Superior temporal gyrus (tissue), 1 donor: ENCODE measurements at regions not wholly inside any gene's neighbourhood (a gene's known extent, or its start where the extent isn't known, plus 50 kb on each side); places are given as distances from the start of the nearest gene placed in this dataset.

ENCODE experiments used
- DNase-seq: peaks from one replicate; pipeline ENCODE4 v3.0.0-alpha.2; 2016; ENCODE audit errors: extremely low spot score

DNA sequence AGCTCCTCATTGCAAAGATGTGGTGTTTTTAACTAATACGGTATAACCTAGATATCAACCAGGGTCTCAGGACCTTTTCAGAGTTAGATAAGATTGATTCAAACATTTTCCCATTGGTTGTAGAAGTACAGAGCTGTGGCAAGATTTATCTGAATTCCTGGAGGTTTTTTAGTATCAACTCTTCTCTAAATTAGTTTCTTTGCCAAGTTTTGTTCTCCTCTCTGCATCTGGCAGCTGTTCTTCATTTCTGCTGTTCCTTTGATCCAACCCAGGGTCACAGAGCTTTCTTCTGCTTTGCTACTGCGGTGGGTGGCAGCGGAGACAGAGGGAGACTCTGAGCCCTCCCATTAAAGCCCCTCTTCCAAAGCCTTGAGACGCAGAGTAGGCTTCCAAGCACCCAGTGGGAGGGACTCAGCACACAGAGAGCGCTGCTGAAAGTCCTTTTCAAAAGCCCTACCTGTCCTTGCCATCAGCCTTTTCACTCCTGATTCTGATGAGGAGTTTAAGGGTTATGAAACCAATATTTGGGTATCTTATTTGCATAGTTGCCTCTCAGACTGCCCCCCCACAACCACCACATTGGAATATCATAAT, 146.3 kb upstream of the EEPD1 start:
- no peak for DNase-seq

DNA sequence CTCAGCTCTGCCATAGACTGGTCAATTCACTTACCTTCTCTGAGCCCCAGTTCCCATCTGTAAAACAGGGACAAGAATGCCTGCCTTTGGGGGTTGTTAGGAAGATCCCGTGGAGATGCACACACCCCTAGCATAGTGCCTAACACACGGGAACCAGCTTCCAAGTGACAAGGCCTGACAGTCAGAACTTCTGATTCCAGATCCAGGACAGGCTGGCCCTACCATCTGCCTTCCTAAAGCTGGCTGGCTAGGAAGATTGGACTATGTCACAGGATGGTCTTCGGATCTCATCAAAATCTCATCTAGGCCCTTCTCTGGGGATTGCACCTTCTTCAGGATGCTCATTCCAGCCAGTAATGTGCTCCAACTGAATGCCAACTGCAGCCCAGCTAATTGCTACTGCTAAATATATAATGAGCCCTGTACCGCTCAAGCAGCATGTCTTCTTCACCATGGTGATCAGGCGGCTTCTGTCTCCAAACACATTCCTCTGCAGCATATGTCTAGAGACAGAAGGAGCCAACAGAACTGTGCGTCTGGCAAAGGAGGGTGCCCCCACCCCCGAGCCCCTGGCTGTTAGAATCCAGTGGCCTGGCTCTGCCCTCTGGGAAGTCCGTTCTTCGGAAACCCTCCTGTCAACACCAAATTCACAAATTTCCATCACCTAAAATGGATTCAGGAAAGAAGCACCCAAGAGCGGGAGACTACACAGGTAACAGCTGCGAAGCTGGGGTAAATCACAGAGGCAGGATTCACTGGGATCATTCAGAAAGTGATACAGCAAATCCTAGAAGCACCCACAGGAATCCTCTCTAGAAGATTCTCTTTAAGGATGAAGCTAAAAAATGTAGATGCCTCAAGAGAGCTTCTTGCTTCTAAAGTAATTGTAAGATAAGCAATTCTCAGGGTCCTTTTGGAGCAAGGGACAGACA, 142.1 kb upstream of the EEPD1 start:
- peak; percentile 48 for DNase-seq

DNA sequence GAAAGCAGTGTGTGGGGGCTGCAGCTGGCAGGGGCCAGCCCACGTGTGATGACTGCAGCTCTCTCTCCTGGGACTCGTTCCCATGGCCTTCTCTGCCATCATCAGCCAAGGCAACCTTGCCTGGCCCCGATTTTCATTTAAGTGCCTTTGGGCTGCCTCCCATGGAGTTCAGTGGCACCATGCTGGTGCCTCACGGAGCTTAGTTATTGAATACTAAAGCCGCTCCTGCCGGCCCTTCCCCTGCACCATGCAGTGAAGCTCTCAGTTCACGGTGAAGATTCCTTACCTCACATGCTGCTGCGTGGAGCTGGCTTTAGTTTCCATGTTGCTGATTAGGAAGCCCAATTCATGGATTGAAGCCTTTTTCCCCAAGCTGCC, 141.5 kb upstream of the EEPD1 start:
- no peak for DNase-seq

DNA sequence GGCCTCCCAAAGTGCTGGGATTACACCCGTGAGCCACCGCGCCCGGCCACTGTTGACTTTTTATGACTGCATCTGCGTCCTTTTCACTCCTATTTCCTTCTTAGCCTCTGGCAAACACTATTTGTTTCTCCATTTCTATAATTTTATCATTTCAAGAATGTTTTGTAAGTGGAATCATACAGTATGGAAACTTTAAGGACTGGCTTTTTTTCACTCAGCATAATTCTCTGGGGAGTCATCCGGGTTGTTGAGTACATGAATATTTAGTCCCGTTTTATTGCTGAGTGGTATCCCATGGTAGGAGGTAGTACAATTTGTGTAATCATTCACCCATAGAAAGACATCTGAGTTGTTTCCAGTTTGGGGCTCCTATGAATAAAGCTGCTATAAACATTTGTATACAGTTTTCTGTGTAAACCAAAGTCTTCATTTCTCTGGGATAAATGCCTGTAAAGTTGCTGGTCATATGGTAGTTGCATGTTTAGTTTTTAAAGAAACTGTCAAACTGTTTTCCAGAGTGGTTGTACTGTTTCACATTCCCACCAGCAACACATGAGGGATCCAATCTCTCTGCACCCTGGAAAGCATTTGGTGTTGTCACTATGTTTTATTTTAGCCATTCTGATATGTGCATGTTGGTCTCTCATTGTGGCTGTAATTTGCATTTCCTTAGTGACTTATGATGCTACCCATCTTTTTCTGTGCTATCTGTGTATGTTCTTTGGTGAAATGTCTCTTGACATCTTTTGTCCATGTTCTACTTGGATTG, 139.6 kb upstream of the EEPD1 start:
- DNase-seq, result no peak

DNA sequence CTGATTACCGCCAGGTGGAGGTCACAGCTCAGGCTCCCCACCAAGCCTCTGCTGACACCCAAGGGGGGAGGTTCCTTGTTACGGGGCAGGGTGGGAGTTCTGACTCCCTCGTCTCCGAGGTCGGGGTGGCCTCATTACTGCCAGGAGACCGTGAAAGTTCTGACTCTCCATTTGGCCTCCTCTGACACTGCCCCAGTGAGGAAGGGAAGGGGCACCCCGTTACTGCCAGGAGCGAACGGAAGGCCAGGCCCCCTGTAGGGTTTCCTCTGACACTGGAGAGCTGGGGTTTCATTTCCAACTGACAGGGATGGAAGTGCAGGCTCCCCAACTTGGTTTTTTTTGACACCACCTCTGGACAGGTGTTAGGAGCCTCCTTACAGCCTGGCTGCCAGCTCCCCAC, 138.1 kb upstream of the EEPD1 start:
- DNase-seq, result no peak

DNA sequence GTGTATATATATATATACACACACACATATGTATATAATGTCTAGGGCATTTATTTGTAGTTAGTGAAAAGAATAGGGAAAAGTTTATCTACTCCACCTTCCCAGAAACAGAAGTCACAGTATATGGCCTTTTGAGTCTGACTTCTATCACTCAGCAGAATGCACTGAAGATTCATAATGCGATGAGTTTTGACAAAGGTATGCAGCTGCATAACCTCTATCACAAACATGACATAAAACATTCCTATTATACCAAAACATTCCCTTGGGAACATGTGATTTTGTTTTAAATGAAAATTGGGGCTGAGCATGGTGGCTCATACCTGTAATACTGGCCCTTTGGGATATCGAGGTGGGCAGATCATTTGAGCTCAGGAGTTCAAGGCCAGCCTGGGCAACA, 137.3 kb upstream of the EEPD1 start:
- no peak for DNase-seq

DNA sequence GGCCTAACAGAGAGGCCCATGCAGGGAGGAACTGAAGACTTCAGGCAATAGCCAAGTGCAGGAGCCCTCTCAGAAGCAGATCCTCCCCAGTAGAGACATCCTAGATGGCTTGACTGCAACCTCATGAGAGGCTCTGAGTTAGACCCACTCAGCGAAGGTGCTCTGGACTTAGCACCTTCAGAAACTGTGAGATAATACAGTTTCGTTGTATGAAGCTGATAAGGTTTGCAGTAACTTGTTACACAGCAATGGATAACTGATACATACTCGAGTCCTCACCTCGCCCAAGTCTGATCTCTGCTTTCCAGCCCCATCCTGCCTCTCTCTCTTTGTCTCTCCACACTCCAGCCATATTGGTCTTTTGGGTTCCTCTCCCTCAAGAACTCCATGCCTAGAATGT, 136.4 kb upstream of the EEPD1 start:
- DNase-seq, result no peak

DNA sequence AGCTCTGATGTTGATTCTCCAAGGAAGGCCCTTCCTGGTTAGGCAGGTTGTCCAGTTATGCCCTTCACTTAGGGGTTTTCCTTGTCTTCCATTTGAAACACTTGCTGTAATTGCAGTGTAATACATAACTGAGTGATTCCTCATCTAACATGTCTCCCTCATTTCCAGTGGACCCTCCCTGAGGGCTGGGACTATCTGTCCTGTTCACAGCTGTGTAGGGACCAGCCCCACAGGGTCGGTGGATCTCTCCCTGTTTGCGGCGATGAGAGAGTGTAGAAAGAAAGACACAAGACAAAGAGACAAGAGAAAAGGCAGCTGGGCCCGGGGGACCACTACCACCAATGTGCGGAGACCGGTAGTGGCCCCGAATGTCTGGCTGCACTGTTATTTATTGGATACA, 135.9 kb upstream of the EEPD1 start:
- DNase-seq, result no peak

DNA sequence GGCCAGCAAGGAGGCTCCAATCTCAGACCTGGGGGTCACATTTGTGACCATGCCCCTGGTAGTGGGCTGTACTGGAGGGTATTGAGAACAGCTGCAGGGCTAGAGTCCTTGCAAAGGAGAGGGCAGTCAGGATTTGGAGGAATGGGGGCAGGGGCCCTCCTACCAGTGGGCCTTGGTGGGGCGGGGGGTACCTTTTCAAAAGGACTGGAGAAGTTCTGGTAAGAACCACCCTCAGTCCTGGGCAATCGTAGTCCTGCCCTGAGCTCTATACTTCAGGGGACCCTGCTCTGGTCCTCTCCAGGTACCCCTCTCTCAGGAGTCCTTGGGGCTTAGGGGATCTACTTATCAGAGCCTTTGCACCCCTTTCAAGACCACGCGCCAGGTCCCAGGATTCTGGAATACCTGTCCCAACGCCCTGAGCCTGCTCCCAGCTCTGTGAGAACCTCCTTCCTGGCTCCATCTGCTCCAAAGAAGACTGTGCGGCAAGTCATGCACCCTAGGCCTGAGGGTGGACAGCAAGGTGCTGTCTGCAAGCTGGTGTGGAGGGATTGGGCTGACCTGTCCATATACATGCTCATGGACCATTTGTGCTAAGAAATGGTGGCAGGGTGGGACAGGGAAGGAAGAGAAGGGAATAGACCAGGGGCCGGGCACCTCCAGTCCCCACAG, 134.1 kb upstream of the EEPD1 start:
- no peak for DNase-seq

DNA sequence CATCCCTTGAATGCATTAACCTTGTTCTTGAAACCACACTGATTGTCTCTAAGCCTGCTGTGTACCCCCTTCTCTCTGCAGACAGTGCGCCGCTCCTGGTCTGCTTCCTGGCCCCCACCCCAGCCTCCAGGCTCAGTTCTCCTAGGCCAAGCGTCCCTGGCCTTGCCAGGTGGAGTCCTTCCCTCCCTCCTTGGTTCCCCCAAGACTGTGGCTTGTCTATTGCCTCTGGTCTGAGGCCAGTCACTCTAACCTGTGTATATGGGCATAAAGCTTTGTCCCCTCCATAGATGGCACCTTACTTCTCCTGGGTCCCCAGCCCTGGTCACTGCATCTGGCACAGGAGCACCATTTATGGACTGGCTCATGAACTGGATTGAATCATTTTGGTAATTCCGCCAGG, 133.5 kb upstream of the EEPD1 start:
- DNase-seq, result no peak

DNA sequence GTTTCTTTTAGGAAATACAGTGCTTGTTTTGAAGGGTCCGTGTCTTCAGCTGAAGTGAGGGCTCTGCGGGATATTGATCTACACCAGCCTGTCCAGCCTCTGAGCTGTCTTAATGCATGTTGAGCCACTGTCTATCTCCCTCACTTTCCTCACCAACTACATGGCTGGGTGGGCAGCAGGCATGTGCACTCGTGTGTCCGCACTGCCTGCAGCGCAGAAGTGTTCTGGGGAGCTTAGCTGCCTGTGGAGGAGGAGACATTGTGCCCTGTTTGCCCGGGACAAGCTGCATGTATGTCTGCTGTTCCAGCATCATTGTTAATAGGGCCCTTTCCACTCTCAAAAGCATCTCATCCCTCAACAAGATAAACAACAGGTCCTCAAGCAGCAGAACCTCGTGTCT, 133.1 kb upstream of the EEPD1 start:
- DNase-seq, result no peak

DNA sequence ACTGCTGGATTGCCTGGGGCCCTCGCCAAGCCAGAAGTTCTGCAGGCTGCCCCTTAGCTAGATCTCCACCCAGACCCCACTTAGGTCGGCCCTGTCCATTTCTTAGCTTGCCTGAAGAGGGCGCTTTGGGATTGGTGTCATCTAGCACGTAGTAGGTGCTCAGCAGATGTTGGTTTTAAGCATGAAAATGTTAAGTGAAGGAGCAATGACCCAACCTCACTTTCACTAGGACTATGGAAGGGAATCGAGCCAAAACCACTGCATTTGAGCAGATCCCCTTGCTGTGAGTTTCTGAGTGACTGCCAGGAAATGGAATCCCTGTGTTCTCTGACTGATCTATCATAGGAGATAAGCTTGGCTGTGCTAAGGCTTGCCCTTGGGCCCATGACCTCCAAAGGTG, 131.7 kb upstream of the EEPD1 start:
- no peak for DNase-seq

DNA sequence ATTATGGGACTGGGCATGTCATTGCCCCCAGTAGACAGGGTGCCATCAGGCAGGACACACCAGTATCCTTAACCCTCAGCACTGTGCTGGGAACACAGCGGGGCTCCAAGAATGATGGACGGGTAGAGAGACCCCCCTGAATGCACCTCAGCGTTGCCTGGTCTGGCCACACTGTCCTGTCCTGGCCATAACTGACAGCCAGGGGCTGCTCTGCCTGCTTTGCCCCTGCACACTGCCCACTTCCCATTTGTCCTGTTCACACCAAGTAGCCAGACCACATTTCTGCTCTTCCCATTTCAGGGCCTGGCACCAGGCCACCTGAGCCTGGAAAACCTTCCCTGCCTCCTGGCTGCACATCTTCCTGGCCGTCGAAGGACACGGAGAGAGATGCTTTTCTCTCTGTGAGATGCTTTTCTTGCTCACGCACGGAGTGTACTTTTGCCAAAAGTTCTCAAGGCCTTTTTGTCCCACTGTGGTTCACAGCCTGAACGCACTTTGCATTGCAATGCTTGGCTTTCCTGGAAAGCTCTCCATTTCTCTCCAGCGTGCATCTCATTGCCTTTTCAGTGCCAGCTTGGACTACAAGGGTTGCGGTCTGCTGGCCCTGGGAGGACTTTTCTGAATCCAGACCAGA, 131.0 kb upstream of the EEPD1 start:
- DNase-seq, result peak; percentile 57

DNA sequence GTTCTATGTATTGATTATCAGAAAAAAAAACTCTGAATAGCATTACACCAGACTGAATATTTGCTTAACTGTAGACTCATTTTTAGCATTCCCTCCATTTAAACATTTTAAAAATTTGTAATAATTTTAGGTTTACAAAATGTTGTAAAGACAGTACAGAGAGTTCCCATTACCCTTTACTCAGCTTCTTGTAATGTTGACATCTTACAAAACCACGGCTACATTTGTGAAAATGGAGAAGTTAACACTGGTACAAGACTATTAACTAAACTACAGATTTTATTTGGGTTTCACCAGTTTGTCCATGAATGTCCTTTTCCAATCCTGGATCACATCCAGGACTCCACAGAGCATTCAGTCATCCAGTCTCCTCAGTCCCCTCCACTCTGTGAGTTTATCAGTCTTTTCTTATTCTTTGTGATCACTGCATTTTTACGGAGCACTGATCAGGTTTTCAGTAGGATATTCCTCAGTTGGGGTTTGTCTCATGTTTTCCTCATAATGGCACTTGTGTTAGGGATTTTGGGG, 130.0 kb upstream of the EEPD1 start:
- no peak for DNase-seq

DNA sequence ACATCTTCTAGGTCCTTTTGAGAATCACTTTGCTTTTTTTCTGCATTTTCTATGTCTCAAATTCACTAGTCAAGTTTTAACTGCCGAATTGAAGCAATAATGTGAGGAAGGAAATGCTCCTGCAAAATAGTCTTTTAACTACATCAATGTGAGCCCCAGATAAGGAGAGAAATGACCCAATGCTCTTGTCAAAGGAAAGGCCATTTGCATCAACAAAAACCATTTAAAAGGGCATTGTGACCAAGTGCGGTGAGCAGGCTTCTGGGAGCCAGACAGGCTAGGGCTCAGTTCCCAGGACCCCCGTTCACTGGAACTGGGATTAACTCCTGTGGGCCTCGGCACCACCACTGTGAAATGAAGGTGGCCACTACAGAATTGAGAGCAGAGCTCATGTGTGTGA, 127.9 kb upstream of the EEPD1 start:
- no peak for DNase-seq

DNA sequence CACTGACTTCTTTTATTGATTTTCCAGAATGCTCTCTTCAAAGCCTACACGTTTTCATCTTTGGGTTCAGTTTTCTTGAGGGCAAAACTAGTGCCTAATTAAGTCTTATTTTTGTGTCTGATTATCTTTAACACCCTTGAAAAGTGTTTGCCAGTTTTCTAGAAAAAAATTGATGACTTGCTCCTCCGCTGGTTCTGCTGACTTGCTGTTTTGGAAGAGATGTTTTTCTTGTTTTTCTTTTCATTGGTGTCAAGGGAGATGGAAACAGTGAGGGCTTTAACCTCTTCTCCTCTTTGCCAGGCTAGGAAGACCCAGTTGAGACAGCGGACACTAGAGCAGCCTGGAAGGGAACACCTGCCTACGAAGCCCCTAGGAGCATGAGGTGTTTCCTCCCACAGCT, 123.7 kb upstream of the EEPD1 start:
- DNase-seq, result no peak

DNA sequence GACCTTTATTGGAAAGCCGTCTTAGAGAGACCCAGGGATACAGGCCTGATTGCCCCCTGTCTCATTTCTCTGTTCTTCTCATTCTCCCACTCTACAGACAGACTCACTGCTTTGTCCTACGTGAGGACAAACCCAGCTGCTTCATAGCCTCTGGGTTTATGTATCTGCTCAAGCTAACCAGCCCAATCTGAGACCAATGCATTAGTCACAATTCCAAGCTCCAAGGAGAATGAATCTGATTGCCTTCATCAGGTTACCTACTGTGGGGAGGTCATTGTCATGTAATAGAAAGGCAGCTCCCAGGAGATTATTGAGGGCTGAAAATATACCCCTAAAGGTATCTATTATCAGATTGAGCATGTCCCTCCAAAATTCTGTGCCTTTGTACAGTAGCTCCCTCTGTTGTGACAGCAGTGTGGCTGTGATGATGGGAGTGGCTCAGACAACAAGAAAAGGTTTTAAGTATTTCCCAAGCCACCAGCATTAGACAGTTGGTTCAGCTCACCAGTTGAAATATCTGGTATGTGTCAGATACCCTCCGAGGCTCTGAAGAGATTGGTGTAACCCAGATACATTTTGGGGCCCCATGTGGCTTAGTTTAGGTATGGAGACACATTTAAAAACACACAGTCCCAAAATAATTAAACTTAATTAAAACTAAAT, 123.1 kb upstream of the EEPD1 start:
- no peak for DNase-seq

DNA sequence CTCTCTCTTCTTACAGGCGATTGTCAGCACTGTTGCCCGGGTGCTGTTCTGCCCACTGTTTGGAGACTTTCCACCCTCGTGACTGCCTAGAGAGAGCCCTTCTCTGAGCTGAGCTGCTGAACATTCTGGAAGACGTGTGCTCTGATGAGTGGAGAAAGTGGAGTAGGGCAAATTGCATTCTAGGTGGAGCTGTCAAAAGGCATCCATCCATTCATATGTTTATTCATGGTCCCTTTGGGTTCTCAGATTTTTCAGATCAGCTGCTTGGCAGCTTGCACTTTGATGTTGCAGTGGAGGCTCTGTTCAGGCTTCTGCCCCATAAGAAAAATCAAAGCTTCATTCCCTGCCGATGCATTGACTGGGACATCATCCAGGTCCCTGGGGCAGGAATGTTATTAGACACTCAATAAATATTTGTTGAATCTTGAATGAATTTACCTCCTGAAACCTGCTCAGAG, 120.7 kb upstream of the EEPD1 start:
- DNase-seq, result peak; percentile 56

DNA sequence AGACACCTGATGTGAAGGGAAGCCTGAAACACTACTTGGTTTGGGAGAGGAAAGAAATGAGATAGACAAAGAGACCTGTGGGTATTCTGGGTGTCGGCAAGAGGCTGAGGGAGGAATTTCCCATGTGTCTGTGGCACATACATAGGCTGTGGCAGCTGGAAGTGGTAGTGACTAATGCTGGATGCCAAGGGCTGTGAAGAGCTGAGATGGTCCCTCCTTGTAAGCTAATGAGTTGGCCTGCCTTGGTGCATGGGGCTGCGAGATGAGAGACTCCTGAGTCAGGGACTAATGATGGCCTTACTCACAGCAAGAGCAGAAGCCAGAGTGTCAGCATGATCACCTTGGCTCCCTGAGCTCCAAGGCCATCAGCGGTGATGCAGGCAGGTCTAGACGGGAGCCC, 119.0 kb upstream of the EEPD1 start:
- no peak for DNase-seq

DNA sequence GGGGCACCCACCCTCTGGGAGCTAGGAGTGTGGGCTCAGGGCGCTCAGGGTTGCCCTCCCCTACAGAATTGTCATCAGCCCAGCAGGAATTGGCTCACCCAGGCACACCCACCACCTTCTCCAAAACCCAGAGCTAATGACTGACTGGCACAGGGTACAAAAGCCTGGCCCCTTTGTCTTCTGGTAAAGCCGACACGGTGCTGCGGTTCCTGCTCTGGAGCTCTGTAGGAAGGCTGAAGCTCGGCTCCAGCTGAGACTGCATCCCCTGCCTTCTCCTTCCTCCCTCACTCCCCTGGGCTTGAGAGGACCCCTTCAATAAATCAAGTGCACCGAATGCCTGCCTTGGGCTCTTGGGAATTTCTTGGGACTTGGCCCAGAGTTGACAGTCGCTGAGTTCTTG, 117.9 kb upstream of the EEPD1 start:
- DNase-seq, result no peak

DNA sequence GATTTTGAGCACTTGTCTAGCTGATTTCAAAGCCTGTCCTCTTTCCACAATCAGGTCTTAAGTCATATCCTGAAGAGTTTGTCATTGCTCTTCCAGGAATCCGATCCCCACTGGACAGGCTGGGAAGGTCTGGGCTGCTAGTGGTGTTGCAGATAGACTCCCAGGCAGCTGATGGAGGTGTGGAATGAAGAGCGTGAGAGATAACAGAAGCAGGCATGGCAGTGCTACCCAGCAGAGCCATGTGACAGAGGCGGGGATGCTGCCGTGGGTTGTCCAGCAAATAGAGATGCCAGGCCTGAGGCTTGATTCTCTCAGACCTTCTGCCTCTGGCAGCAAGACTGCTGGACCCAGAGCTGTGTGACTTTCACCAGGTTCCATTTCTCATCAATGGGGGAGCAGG, 116.5 kb upstream of the EEPD1 start:
- DNase-seq, result no peak
